ENCODE measurements at regions not wholly inside any gene's neighbourhood (a gene's known extent, or its start where the extent isn't known, plus 50 kb on each side); places are given as distances from the start of the nearest gene placed in this dataset.

GRCh38 chr5:88952996-88953643 lies 70.1 kb upstream of the MEF2C start:
- H3K4me1 ChIP-seq, result peaks cover 48% of the 10 kb centered on the region
- H3K27me3 ChIP-seq, result no peaks in the 10 kb centered on the region
- H3K27ac ChIP-seq, result peak overlapping the region; percentile 61
- H3K4me3 ChIP-seq, result no peak overlapping the region
- no peaks in the 10 kb centered on the region for H3K36me3 ChIP-seq
- peak; percentile 34 to 64 for DNase-seq
- no peaks in the 10 kb centered on the region for H3K9me3 ChIP-seq (replicated peaks)

- H3K27ac ChIP-seq, result peak overlapping the region; percentile 61; the same call in 1 of the 2 replicates
- peak; percentile 68 to 83 for DNase-seq
- peaks cover 48% of the 10 kb centered on the region for H3K4me1 ChIP-seq
- H3K27me3 ChIP-seq, result no peaks in the 10 kb centered on the region
- H3K36me3 ChIP-seq, result no peaks in the 10 kb centered on the region
- no peak overlapping the region for H3K4me3 ChIP-seq
- no peaks in the 10 kb centered on the region for H3K9me3 ChIP-seq (replicated peaks)
Observed at GRCh38 chr5:88952344-88952743, 69.4 kb upstream of the MEF2C start.

- Histone ChIP-seq H3K9me3 (replicated peaks) (no peaks in the 10 kb centered on the region), H3K27me3 (no peaks in the 10 kb centered on the region), H3K36me3 (no peaks in the 10 kb centered on the region), H3K4me3 (no peak overlapping the region), H3K4me1 (peaks cover 42% of the 10 kb centered on the region), H3K27ac (no peak overlapping the region)
- no peak for DNase-seq
Observed at GRCh38 chr5:88951457-88951856, 68.5 kb upstream of the MEF2C start.

GRCh38 chr5:88948746-88949600 lies 66.0 kb upstream of the MEF2C start:
- Histone ChIP-seq H3K9me3 (replicated peaks) (no peaks in the 10 kb centered on the region), H3K4me3 (no peak overlapping the region), H3K36me3 (no peaks in the 10 kb centered on the region), H3K27me3 (no peaks in the 10 kb centered on the region), H3K4me1 (peaks cover 31% of the 10 kb centered on the region), H3K27ac (no peak overlapping the region)
- no peak for DNase-seq

GRCh38 chr5:88944751-88945531 lies 62.0 kb upstream of the MEF2C start:
- Histone ChIP-seq H3K27me3 (no peaks in the 10 kb centered on the region), H3K36me3 (no peaks in the 10 kb centered on the region), H3K9me3 (replicated peaks) (no peaks in the 10 kb centered on the region), H3K4me1 (peaks cover 28% of the 10 kb centered on the region), H3K27ac (no peak overlapping the region), H3K4me3 (no peak overlapping the region)
- peak; percentile 72 to 80 for DNase-seq

GRCh38 chr5:88941581-88941980 lies 58.6 kb upstream of the MEF2C start:
- no peak overlapping the region for H3K27ac ChIP-seq
- no peaks in the 10 kb centered on the region for H3K27me3 ChIP-seq
- no peaks in the 10 kb centered on the region for H3K36me3 ChIP-seq
- peaks cover 28% of the 10 kb centered on the region for H3K4me1 ChIP-seq
- DNase-seq, result no peak
- no peaks in the 10 kb centered on the region for H3K9me3 ChIP-seq (replicated peaks)
- no peak overlapping the region for H3K4me3 ChIP-seq

- peaks cover 28% of the 10 kb centered on the region for H3K4me1 ChIP-seq
- H3K9me3 ChIP-seq (replicated peaks), result no peaks in the 10 kb centered on the region
- no peak for DNase-seq
- no peaks in the 10 kb centered on the region for H3K27me3 ChIP-seq
- H3K27ac ChIP-seq, result no peak overlapping the region
- no peaks in the 10 kb centered on the region for H3K36me3 ChIP-seq
- no peak overlapping the region for H3K4me3 ChIP-seq
Observed at GRCh38 chr5:88940713-88941112, 57.7 kb upstream of the MEF2C start.

GRCh38 chr5:88939300-88939699 lies 56.3 kb upstream of the MEF2C start:
- no peak for DNase-seq
- H3K36me3 ChIP-seq, result no peaks in the 10 kb centered on the region
- no peaks in the 10 kb centered on the region for H3K27me3 ChIP-seq
- H3K27ac ChIP-seq, result no peak overlapping the region
- H3K4me1 ChIP-seq, result peaks cover 20% of the 10 kb centered on the region
- no peaks in the 10 kb centered on the region for H3K9me3 ChIP-seq (replicated peaks)
- no peak overlapping the region for H3K4me3 ChIP-seq

- DNase-seq, result no peak
Observed at GRCh38 chr5:88938488-88938887, 55.5 kb upstream of the MEF2C start.

GRCh38 chr5:88937406-88937805 lies 54.4 kb upstream of the MEF2C start:
- Histone ChIP-seq H3K27ac (no peak overlapping the region), H3K36me3 (no peaks in the 10 kb centered on the region), H3K9me3 (replicated peaks) (no peaks in the 10 kb centered on the region), H3K4me1 (peaks cover 8% of the 10 kb centered on the region), H3K27me3 (no peaks in the 10 kb centered on the region), H3K4me3 (no peak overlapping the region)
- no peak for DNase-seq

More at GRCh38 chr5:88938488-88938887, 55.5 kb upstream of the MEF2C start:
- Histone ChIP-seq H3K36me3 (no peaks in the 10 kb centered on the region), H3K27me3 (no peaks in the 10 kb centered on the region), H3K4me1 (peaks cover 19% of the 10 kb centered on the region), H3K9me3 (replicated peaks) (no peaks in the 10 kb centered on the region), H3K4me3 (no peak overlapping the region), H3K27ac (no peak overlapping the region)

- no peak for DNase-seq
- no peaks in the 10 kb centered on the region for H3K9me3 ChIP-seq (replicated peaks)
Observed at GRCh38 chr5:88934439-88934838, 51.5 kb upstream of the MEF2C start.

More at GRCh38 chr5:88934439-88934838, 51.5 kb upstream of the MEF2C start:
- Histone ChIP-seq H3K4me1 (peaks cover 19% of the 10 kb centered on the region), H3K27ac (no peak overlapping the region), H3K27me3 (no peaks in the 10 kb centered on the region), H3K36me3 (no peaks in the 10 kb centered on the region), H3K4me3 (no peak overlapping the region)
